NCI-H226 (cell line): ENCODE measurements at regions not wholly inside any gene's neighbourhood (a gene's known extent, or its start where the extent isn't known, plus 50 kb on each side); places are given as distances from the start of the nearest gene placed in this dataset.
A peak's percentile ranks its signal among the peaks of the same experiment; 100 is the strongest.
"Not testable (repeated sequence)": the region's sequence is repeated elsewhere in the genome, so short reads cannot be mapped to it uniquely, and the experiment has no call there.

Source experiments
- DNase-seq: peaks from one replicate; pipeline ENCODE4 v3.0.0-alpha.2; 2015

DNA sequence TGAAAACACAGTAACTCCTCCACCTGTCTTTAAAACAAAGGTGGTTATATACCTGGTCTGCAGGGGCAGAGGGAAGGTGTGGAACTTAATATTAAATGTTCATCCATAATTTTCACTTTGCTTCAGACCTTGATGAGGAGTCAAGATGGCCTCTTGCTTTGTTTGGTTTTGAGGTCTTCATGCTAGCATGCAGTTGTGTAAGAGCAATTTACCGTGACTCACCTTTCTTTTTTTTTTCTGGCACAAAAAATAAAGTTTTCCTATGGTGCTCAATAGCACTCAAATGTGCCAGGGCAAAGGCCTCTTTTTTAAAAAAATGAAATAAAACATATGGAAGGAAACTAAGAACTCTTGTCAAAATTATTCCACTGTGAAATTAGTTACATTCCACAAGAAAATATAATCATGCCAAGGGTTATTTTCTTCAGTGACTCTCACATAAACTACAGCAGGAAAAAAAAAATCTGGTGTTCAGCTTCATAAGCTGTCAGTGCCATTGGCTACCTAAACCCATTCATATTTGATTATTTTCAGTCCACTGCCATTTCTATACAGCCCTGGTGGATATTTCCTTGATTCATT is 128.2 kb downstream of the SLC7A11 start:
- peak; percentile 8 for DNase-seq

DNA sequence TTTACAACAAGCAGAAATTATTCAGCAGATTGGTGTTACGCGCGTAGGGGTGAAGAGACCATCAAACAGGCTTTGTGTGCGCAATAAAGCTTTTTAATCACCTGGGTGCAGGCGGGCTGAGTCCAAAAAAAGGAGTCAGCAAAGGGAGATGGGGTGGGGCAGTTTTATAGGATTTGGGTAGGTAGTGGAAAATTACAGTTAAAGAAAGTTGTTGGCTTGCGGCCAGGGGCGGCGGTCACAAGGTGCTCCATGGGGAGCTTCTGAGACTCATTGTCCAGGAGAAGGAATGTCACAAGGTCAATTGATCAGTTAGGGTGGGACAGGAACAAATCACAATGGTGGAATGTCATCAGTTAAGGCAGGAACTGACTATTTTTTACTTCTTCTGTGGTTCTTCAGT is 129.3 kb downstream of the SLC7A11 start:
- not testable (repeated sequence) for DNase-seq

DNA sequence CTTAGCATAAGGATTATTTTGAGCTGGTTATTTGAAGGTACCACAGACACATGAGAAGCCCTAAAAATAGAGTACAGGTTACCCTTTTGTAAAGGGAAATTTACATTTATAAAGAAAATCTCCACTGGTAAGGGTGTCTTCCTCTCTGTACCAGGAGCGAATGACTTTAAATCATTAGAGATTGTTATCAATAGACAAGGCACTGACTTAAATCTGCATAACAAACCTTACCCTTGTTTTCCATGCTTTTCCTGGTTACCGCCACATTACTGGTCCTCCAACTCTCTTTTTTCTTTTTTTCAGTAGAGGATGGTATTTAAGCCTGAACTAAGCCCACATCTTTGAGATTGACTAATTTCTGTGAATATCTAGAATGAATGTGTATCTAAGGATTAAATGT is 129.8 kb downstream of the SLC7A11 start:
- DNase-seq = no peak

DNA sequence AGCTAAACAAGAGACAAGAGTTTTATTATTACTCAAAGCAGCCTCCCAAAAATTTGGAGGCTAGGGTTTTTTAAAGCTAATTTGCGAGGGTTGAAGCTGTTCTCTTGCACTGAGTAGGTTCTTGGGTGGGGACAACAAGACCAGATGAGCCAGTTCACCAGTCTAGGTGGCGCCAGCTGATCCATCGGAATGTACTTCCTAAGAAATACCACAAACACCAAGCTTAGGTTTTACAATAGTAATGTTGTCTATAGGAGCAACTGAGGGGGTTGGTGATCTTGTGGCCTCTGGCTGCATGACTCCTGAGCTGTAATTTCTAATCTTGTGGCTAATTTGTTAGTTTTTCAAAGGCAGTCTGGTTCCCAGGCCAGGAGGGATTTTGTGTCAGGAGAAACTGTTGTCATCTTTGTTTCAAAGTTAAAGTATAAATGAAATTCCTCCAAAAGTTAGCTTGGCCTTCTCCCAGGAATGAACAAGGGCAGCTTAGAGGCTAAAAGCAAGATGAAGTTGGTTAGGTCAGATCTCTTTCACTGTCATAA is 130.6 kb downstream of the SLC7A11 start:
- DNase-seq = no peak

DNA sequence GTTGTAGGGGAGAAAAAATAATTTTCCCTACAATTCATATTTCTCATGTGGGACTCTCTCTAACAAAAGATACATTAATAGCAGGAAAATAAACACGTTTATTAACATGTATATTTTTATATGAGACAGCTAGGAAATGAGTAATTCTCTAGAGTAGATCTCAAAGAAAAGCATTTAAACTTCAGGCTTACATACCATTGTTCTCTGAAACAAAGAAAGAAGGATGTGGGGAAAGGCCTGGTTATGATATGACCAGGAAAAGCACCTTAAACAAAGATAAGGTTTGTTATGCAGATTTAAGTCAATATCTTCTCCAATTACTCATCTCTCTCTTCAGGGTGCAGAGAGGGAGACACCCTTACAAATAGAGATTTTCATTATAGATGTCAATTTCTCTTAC is 131.3 kb downstream of the SLC7A11 start:
- peak; percentile 36 for DNase-seq

DNA sequence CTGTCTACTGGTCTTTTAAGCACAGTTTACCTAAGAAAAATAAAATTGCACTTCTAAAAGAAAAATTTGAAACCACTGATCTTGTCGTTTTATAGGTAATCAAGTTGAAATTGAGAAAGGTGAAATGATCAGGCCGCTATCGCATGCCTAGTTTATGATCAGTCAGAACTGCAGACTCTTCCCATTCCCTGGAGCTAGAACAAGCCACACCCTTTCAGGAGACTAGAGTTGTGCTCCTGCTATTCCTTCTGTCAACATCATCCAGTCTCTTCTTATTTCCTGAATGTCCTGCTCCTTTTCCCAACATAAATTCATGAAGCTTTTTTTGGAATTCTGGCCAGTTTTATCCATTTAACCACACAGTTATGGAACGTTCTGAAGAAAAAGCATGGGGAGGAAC is 135.1 kb downstream of the SLC7A11 start:
- no peak for DNase-seq

DNA sequence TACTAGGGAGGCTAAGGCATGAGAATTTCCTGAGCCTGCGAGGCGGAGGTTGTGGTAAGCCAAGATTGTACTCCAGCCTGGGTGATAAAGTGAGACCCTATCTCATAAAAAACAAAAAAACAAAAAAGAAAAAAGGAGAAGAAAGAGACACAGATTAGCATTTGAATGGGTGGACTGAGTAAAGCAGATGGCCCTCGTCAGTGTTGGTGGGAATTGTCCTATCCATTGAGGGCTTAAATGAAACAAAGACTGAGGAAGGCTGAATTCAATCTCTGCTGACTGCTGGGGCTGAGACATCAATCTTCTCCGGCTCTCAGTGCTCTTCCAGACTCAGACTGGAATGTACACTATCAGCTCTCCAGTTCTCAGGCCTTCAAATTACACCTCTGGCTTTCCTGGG is 136.8 kb downstream of the SLC7A11 start:
- no peak for DNase-seq

DNA sequence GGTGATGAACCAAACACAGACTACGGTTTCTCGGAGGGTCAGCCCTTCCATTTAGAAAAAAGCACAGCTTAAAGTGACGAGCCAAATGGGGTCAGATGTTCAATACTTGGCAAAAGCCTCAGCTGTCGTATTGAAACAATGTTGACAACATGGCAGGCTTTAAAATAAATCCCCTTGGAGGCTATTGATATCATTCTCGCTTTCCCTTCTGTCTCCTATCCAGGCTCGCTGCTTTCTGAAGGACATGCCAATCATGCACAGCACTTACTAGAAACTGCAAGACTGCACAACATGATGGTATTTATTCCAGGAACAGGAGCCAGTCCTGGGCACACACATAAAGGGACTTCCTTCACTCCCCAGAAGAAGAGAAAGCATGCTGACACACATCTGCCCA is 137.9 kb downstream of the SLC7A11 start:
- DNase-seq = no peak

DNA sequence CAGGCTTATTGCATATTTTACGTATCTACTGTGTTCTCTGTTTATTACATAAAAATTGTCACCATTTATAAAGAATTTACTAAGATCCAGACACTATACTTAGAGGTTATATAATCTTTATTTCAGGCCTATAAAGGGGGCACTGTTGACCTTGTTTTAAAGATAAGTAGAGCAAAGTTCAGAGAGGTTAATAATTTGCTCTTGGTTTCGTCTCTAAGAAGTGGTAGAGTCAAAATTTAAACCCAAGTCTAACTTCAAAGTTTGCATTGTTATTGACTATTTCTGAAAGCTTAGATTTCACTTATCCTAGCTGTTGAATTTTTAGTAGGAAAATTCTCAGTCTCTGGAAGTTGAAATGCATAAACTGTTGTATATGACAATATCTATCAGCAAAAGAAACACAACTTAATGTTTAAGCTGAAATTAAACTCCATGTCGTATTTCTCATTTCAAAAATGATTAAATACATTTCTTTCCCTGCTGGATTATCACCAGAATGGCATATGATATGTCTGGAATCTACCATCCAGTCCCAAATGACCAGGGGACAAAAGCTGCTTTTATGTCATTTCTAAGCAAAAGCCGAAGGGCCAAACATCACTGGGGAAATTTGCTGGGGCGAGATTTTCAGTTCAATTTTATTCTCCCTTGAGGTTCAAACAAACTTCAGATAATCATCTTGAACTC is 138.4 kb downstream of the SLC7A11 start:
- no peak for DNase-seq

DNA sequence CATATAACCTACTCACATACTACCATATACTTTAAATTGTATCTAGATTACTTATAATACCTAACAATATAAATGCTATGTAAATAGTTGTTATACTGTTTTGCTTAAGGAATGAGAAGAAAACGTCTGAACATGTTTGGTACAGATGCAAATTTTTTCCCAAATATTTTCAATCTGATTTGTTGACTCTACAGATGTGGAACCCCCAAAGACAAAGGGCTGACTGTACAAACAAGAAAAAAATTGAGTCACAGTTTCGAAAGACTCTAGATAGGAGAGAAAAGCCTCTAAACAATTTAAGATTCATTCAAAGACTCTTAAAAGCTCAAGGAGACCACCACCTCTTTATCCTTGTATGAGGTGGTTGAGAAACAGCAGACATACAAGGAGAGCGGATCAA is 142.8 kb downstream of the SLC7A11 start:
- no peak for DNase-seq

DNA sequence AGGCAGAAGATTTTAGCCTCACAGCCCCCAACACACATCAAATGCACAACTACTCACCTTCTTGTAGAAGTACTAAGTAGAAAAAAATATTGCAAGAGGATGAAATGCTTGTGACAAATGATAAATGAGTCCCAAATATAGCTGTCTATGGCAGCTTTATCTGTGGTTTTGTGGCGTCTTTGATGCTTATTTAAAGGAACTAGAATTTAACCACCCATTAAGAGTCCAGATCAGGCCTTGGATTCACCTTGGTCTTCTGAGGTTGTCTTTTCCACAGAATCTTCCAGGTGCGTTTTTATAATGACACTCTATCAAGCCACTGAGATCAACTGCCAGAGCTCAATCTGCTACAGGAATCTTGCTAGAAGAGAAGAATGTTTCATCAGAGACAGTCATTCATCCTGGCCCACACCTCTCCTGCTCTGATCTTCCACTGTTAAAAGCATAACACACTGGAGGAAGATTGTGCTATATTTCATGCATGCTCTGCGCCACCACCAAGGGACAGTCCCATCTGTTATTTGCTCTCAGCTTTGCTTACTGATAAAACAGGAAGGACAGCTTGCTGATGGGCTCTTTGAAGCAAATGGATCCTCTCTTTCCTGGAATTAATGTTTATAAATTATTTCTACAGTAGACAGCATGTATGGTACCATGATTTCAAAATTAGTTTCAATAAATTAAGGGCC is 144.1 kb downstream of the SLC7A11 start:
- no peak for DNase-seq

DNA sequence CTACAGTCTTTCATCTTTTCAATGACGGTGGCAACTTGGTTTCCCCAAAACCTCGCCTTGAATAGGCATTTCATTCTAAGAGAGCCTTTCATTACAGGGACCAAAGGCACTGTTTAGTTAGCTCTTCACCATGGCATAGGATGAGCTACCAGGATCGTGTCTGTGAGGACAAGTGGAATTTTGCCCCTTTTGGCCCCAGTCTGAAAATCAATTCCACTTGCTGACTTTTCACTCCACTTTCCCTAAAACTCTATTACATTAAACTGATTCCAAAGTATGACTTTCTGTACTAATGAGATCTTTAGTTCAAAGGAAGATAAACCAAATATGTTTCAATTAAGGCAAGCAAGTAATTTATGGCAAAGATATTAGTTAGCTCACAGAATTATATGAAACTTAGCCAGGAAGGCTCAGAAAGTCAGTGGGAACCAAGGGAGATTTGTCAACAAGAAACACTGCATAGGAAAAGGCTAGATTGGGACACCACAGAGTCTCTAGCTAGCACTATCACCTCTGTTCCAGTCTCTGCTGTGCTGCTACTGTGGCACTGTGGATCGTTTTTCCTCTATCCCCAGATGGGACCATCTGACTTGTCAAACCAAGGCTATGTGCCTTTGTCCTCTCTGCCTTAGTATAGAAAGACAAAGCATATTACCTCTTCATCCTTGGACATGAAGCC is 145.6 kb downstream of the SLC7A11 start:
- no peak for DNase-seq

DNA sequence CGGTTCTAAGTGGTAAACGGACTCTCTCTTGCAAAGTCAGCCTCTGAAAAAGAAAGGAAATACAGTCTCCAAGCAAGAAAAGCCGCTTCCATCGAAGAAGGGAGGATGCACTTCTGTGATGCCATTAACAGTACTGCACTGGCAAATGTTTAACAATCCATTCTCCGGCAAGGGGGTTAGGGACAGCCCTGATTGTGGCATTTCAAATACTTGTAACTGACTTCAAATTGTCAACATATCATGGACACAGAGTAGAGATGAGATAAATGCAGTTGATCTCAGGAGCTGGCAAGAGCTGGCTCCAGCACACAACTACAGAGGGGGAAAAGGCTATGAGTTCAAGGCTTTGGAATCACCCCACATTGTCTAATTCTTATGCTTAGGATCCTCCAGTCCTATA is 146.8 kb downstream of the SLC7A11 start:
- no peak for DNase-seq

DNA sequence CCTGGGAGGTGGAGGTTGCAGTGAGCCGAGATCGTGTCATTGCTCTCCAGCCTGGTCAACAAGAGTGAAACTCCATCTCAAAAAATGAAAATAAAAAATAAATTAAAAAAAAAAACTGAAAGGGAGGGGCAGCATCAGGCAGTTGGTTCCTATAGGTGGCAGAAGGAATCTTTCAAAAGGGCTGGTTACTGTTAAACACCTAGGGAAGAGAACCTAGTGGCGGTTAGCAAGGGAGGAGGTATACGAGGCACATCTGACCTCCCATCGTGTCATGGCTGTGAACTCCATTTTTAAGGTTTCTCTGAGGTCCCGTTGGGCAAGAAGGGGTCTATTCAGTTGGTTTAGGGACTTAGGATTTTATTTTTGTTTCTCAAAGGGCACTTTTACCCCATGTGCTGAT is 150.1 kb downstream of the SLC7A11 start:
- DNase-seq = no peak

DNA sequence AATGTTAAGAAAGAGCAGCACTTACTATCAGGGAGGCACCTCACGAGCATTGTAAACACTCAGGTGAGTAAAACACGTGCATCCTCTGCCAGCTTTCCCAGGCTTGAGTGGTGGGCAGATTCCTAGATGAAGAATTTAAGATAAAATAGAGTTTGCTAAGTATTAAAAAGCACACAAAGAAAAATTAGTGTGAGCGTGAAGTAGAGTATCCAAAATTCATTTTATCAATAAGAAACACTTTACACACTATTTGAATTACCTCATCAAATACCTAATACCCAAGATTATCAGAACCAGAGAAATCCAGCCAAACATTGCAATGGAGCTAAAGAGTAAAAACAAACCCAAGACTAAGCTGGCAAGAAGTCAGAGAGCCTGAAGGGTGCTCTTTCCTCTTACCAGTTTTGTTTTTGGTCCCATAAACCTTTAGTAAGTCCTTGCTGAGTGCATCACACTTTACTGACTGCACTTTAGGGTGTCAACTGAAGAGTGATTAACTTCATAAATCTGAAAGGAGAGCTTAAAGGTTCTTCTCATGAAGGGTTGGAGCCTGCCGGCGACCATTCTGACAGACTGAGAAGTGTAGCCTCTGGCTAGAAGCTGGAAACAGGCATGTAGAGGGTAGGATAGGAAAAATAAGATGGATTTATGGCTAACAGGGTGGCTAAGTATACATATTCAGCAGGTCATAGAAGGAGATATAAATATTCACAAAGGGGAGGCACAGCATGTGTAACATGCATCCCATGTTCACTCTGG is 151.1 kb downstream of the SLC7A11 start:
- DNase-seq = no peak

DNA sequence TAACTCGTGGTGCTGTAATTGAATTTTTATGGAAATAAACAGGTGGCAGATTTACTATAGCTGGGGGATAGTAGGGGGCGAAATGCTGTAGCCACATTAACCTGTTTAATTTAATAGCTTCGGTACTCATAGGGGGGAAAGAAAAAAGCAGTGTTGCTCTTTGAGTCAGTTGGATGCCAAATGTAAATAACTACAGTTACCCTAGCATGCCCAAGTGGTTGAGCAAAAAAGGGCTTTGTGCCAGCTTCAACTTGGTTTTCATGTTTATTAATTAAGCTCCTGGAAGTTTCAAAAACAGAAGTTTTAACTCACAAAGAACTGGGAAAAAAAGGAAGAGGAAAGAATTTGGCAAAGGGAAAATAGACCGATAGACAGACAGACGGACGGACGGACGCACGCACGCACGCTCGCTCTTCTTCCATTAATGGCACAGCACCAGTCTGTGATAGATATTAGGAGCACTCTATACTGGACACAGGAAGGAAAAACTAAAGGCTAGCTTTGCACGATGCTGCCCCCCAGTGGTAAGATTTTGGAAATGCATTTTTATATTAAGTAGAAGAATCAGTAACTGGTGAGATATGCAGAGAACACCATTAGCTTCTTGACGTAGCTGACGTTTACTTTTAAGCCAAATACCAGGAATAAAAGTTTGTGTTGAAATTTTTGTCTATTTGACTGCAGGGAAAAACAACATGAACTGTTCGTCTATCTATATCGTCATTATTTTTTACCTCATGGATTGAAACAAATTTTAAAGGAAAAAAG is 151.8 kb downstream of the SLC7A11 start:
- DNase-seq = peak; percentile 52

DNA sequence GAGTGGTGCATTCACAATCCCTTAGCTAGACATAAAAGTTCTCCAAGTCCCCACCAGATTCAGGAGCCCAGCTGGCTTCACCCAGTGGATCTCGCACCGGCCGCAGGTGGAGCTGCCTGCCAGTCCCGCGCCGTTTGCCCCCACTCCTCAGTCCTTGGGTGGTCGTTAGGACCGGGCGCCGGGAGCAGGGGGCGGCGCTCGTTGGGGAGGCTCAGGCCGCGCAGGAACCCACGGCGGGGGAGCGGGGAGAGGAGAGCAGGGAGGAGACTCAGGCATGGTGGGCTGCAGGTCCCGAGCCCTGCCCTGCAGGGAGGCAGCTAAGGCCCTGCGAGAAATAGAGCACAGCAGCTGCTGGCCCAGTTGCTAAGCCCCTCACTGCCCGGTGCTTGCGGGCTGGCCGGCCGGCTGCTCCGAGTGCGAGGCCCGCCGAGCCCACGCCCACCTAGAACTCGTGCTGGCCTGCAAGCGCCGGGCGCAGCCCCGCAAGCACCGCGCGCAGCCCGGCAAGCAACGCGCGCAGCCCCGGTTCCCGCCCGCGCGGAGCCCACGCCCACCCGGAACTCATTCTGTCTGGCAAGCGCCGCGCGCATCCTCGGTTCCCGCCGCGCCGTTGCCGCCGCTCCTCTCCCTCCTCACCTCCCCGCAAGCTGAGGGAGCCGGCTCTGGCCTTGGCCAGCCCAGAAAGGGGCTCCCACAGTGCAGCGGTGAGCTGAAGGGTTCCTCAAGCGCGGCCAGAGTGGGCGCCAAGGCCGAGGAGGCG is 153.5 kb downstream of the SLC7A11 start:
- DNase-seq = no peak

DNA sequence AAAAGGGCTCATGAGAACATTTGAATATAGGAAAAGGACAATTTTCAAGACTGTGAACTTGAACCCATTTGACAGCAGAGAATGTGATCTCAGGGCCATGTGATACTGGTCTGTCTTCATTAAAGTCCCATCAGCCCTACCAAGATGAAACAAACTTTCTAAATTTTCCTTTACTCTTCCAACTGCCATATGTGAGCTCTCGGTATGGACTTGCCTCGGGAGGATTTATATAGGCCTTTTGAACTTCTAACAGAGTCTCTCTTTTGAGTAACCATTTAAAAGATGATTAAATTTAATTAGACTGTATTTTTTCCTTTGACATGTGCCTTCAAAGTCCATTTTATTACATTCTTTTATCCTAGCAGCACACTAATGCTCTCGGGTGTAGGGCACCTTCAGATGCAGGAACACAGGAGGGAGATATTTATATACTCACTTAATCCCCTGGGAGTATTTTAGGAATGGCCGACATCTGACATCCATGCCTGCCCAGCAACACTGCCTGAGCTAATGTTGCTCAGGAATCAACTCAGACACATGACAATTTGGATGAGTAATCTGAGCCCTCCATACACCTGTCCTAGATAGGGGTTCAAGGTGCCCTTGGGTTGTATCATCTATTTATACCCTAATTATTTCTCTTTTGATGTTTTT is 155.0 kb downstream of the SLC7A11 start:
- no peak for DNase-seq

DNA sequence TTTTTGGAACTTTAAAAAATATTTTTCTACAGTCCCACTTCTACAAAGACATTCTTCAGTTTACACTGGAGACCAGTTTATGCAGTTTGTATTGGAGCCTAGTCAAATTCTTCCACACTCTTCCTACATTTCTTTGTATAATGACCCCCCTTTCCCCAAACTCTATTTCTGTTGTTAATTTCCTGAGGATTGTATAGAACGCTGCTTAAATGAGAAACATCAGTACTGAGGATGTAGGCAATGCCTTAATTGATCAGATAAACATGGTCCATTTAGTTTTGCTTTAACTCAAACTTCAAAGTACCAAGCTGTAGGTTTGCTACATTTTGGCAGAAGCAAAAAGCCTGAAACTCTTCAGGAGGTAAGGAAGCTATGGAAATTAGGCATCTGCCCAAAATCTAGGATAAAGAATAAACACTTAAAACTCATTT is 155.5 kb downstream of the SLC7A11 start:
- DNase-seq = no peak

DNA sequence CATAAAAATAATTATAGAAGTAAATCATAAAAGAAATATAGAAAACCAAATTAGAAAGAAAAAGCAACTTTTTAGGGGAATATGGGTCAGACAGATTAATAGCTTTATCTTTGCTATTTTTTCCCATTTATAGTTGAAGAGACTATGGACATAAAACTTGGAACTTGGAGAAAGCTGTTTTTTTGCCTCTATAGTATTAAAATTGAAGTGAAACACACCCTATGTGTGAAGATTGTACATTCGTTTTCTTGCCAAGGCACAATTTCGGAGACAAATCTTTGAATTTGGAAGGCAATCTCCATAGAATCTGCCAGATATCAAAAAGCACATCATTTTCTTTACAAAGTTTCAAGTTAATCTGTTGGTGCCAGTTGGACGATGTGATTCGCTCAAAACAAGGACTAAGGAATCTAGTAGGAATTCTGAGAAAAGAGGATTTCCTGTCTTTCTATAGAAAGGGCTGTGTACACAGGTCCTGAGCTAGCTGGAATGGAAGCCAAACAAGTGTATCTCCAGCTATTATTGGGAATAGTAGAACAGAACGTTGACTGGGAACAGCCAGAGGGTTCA is 156.3 kb downstream of the SLC7A11 start:
- DNase-seq = no peak
